CD4-positive, alpha-beta T cell (primary cell): ENCODE measurements at regions not wholly inside any gene's neighbourhood (a gene's known extent, or its start where the extent isn't known, plus 50 kb on each side); places are given as distances from the start of the nearest gene placed in this dataset.

Experiments used
- ATAC-seq: fragments of 200-7000 bp; cut with Tn5 transposase; one replicate; pipeline ENCODE4 v1.10.0; 2022; ENCODE audit warnings: mild to moderate bottlenecking; ENCODE audit not compliant: poor library complexity
- CTCF ChIA-PET: fragments of 350-600 bp; sonication (Branson Sonifier 250); formaldehyde crosslinking; loops from one replicate; lab custom pipeline; 2021; ENCODE audit warnings: antibody characterized with exemption, inconsistent platforms; lab: Charles Lee
- POLR2A ChIA-PET: fragments of 350-600 bp; sonication (Branson Sonifier 250); formaldehyde crosslinking; loops from one replicate; lab custom pipeline; 2021; ENCODE audit warnings: antibody characterized with exemption, inconsistent platforms; lab: Charles Lee
- DNase-seq, 14 experiments: peaks; one replicate each; pipeline ENCODE4 v3.0.0-alpha.2; 2013 to 2020; ENCODE audit warnings: mixed read lengths in 2 of 14
- H3K27ac ChIP-seq, 2 donors: one replicate each; pipeline versions ENCODE4 v1.5.1 to v1.7.0; 2013; ENCODE audit warnings: low read length in 2 of 2, low read depth in 1 of 2, mild to moderate bottlenecking in 1 of 2
- H3K27me3 ChIP-seq, 2 experiments: 1 replicate in 1 of 2; 2 replicates in 1 of 2; pipeline versions ENCODE4 v1.6.1 to v1.7.0; 2013; ENCODE audit warnings: low read length in 2 of 2, control low read depth in 1 of 2, mild to moderate bottlenecking in 1 of 2, moderate library complexity in 1 of 2; ENCODE audit not compliant: insufficient read depth in 2 of 2, control insufficient read depth in 1 of 2
- H3K36me3 ChIP-seq: one replicate; pipeline ENCODE4 v1.6.1; 2013; ENCODE audit warnings: low read length, control low read depth; ENCODE audit not compliant: insufficient read depth
- H3K4me1 ChIP-seq: one replicate; pipeline ENCODE4 v1.6.1; 2013; ENCODE audit warnings: low read length, control low read depth; ENCODE audit not compliant: insufficient read depth
- H3K4me3 ChIP-seq: one replicate; pipeline ENCODE4 v1.5.1; 2013; ENCODE audit warnings: mild to moderate bottlenecking, low read length, moderate library complexity
- H3K9me3 ChIP-seq, 2 experiments: 1 replicate in 1 of 2; 2 replicates in 1 of 2; pipeline versions ENCODE4 v1.6.1 to v1.7.0; 2013; ENCODE audit warnings: low read length in 2 of 2, mild to moderate bottlenecking in 2 of 2, control low read depth in 1 of 2, moderate library complexity in 1 of 2; ENCODE audit not compliant: control insufficient read depth in 1 of 2, insufficient read depth in 1 of 2
- H3K27ac Mint-ChIP-seq: one replicate; pipeline ENCODE4 v1.8.0; 2020; ENCODE audit warnings: mixed read lengths
- H3K27me3 Mint-ChIP-seq: one replicate; pipeline ENCODE4 v1.8.0; 2021; ENCODE audit warnings: mixed read lengths
- H3K36me3 Mint-ChIP-seq: one replicate; pipeline ENCODE4 v1.8.0; 2021; ENCODE audit warnings: low read depth, mixed read lengths
- H3K4me1 Mint-ChIP-seq: one replicate; pipeline ENCODE4 v1.8.0; 2021; ENCODE audit warnings: low read depth, mixed read lengths
- H3K4me3 Mint-ChIP-seq: one replicate; pipeline ENCODE4 v1.8.0; 2020; ENCODE audit warnings: mild to moderate bottlenecking, mixed read lengths
- H3K9me3 Mint-ChIP-seq: one replicate; pipeline ENCODE4 v1.8.0; 2020; ENCODE audit warnings: mixed read lengths
- CTCF ChIP-seq: fragments of 200-600 bp; IDR thresholded peaks from one replicate; pipeline ENCODE4 v1.8.0; 2022; ENCODE audit warnings: antibody characterized with exemption, mild to moderate bottlenecking
- intact Hi-C, 2 experiments: fragments of 100-400 bp; cut with DNase I in 1 of 2; cut with micrococcal nuclease in 1 of 2; formaldehyde crosslinking; loops; one replicate each; pipeline versions ENCODE4 v1.15.1 to v1.9.0; 2023 to 2025; cut with DNase I, micrococcal nuclease

- Histone ChIP-seq H3K27ac (no peak overlapping the region), H3K4me3 (no peak overlapping the region), H3K27me3 (peaks cover 0 to 6% of the 10 kb centered on the region in 2 experiments), H3K36me3 (no peaks in the 10 kb centered on the region), H3K9me3 (peaks cover 0 to 4% of the 10 kb centered on the region in 2 experiments), H3K4me1 (peaks cover under 1% of the 10 kb centered on the region)
- Mint-ChIP-seq H3K27me3 (peaks cover 31% of the 10 kb centered on the region), H3K4me3 (no peak overlapping the region), H3K27ac (no peak overlapping the region), H3K9me3 (peaks cover 16% of the 10 kb centered on the region), H3K36me3 (peaks cover 5% of the 10 kb centered on the region), H3K4me1 (peaks cover 2% of the 10 kb centered on the region)
- no peak for TF ChIP-seq CTCF
- CTCF ChIA-PET, result no interaction called here
- no peak for ATAC-seq
- intact Hi-C loops, result no loop called here
- POLR2A ChIA-PET, result interaction anchor here (0.6 kb wide), 1 partner anchor 67 kb away, joined by 3 read pairs; no protein-coding TSS in a partner anchor
- DNase-seq, result no peak
Observed at GRCh38 chr12:48280572-48280971, 70.1 kb downstream of the ZNF641 start.

DNA sequence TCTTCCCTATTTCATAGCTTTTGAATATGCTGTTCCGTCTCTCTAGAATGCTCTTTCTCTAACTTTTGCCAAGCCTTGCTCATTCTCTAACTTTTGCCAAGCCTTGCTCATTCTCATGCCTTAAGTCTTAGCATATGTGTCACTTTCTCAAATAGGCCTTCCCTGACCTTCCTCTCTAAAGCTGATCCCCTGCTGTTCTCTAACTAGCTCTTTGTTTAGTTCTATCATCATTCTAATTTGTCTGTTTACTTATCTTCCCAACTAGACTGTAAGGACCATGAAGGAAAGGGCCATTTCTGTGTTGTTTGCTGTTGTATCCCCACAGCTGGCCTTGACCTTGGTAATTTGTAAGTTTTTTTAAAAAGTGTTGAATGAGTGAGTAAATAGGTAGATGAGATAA, 71.1 kb downstream of the ZNF641 start:
- ChIA-PET CTCF (no interaction called here), POLR2A (no interaction called here)
- Mint-ChIP-seq H3K27ac (no peak overlapping the region), H3K27me3 (peaks cover 40% of the 10 kb centered on the region), H3K4me3 (no peak overlapping the region), H3K9me3 (peaks cover 17% of the 10 kb centered on the region), H3K4me1 (no peaks in the 10 kb centered on the region), H3K36me3 (peaks cover 10% of the 10 kb centered on the region)
- no peak overlapping the region for H3K4me3 ChIP-seq
- DNase-seq (no peak), ATAC-seq (no peak)
- no peak for TF ChIP-seq CTCF
- H3K36me3 ChIP-seq, result no peaks in the 10 kb centered on the region
- H3K4me1 ChIP-seq, result no peaks in the 10 kb centered on the region
- intact Hi-C loops, result no loop called here
- peaks cover 0 to 6% of the 10 kb centered on the region in 2 experiments for H3K27me3 ChIP-seq
- no peaks in the 10 kb centered on the region for H3K9me3 ChIP-seq
- no peak overlapping the region for H3K27ac ChIP-seq

GRCh38 chr12:48279101-48279500, 71.6 kb downstream of the ZNF641 start:
- Histone ChIP-seq H3K4me3 (no peak overlapping the region), H3K4me1 (no peaks in the 10 kb centered on the region), H3K36me3 (no peaks in the 10 kb centered on the region), H3K27me3 (peaks cover 0 to 6% of the 10 kb centered on the region in 2 experiments), H3K9me3 (no peaks in the 10 kb centered on the region), H3K27ac (no peak overlapping the region)
- Mint-ChIP-seq H3K4me1 (no peaks in the 10 kb centered on the region), H3K36me3 (peaks cover 10% of the 10 kb centered on the region), H3K27ac (no peak overlapping the region), H3K27me3 (peaks cover 41% of the 10 kb centered on the region), H3K4me3 (no peak overlapping the region), H3K9me3 (peaks cover 17% of the 10 kb centered on the region)
- DNase-seq (peak in 1 of 14 experiments; percentile 17), ATAC-seq (no peak)
- POLR2A ChIA-PET, result no interaction called here
- intact Hi-C loops, result no loop called here
- TF ChIP-seq CTCF, result no peak
- CTCF ChIA-PET, result no interaction called here
